H1 (cell line): ENCODE measurements at regions not wholly inside any gene's neighbourhood (a gene's known extent, or its start where the extent isn't known, plus 50 kb on each side); places are given as distances from the start of the nearest gene placed in this dataset.

Experiments used
- CTCF ChIA-PET: fragments of 300-600 bp; sonication (Branson Sonifier 250); formaldehyde crosslinking; loops from one replicate; lab custom pipeline; 2021; ENCODE audit not compliant: partially characterized antibody; lab: Charles Lee
- POLR2A ChIA-PET: fragments of 300-600 bp; sonication (Branson Sonifier 250); formaldehyde crosslinking; loops from one replicate; lab custom pipeline; 2021; ENCODE audit warnings: inconsistent platforms; ENCODE audit not compliant: partially characterized antibody; lab: Charles Lee
- DNase-seq, 2 experiments: peaks; one replicate each; pipeline versions ENCODE4 v3.0.0 to v3.0.0-alpha.2; 2010 to 2022; ENCODE audit warnings: low spot score in 2 of 2, low read depth in 1 of 2, mixed read lengths in 1 of 2
- FAIRE-seq: peaks from 2 replicates; lab custom pipeline; 2011; peaks lifted over from hg19 to GRCh38; lab: Jason Lieb, UNC
- H2AFZ ChIP-seq: 2 replicates; pipeline ENCODE4 v1.8.1; 2012; ENCODE audit warnings: low read length, inconsistent platforms
- H2AK5ac ChIP-seq: 2 replicates; pipeline ENCODE4 v1.6.1; 2013; ENCODE audit warnings: low read depth, low read length
- H2BK120ac ChIP-seq: replicated peaks from 2 replicates; pipeline ENCODE3; 2013; ENCODE audit warnings: low read depth, low read length, inconsistent platforms
- H2BK12ac ChIP-seq: 2 replicates; pipeline ENCODE4 v1.6.1; 2013; ENCODE audit warnings: low read depth, low read length
- H2BK15ac ChIP-seq: 2 replicates; pipeline ENCODE4 v1.6.1; 2013; ENCODE audit warnings: low read length
- H2BK20ac ChIP-seq: 2 replicates; pipeline ENCODE4 v1.6.1; 2013; ENCODE audit warnings: low read length
- H2BK5ac ChIP-seq: 2 replicates; pipeline ENCODE4 v1.6.1; 2013; ENCODE audit warnings: low read depth, low read length
- H3K14ac ChIP-seq: 2 replicates; pipeline ENCODE4 v1.6.1; 2013; ENCODE audit warnings: inconsistent platforms; ENCODE audit not compliant: insufficient read length
- H3K18ac ChIP-seq: 2 replicates; pipeline ENCODE4 v1.6.1; 2013; ENCODE audit warnings: low read length; ENCODE audit errors: extremely low read depth
- H3K23ac ChIP-seq: 2 replicates; pipeline ENCODE4 v1.6.1; 2013; ENCODE audit warnings: inconsistent platforms; ENCODE audit not compliant: insufficient read length
- H3K23me2 ChIP-seq: 2 replicates; pipeline ENCODE4 v1.6.1; 2013; ENCODE audit warnings: low read depth, low read length
- H3K27ac ChIP-seq: 2 replicates; pipeline ENCODE4 v1.6.1; 2011; ENCODE audit warnings: low read depth, low read length, inconsistent platforms
- H3K27me3 ChIP-seq, 4 experiments: replicated peaks in 1 of 4; 1 replicate in 1 of 4; 2 replicates in 3 of 4; pipeline versions ENCODE4 v1.6.1 to v1.8.1; 2011 to 2013; ENCODE audit warnings: low read length in 3 of 4, mild to moderate bottlenecking in 3 of 4, inconsistent platforms in 2 of 4, mixed read lengths in 2 of 4, moderate library complexity in 1 of 4; ENCODE audit not compliant: control insufficient read depth in 3 of 4, insufficient read depth in 3 of 4; ENCODE audit errors: extremely low read depth in 1 of 4
- H3K36me3 ChIP-seq, 4 experiments: 2 replicates each; pipeline versions ENCODE4 v1.6.1 to v1.8.1; 2011 to 2013; ENCODE audit warnings: mild to moderate bottlenecking in 4 of 4, low read length in 3 of 4, moderate library complexity in 2 of 4, control low read depth in 1 of 4, inconsistent platforms in 1 of 4; ENCODE audit not compliant: insufficient read depth in 4 of 4, control insufficient read depth in 2 of 4
- H3K4ac ChIP-seq: replicated peaks from 2 replicates; pipeline ENCODE3; 2013; ENCODE audit warnings: low read length, low read depth, mixed read lengths, inconsistent platforms; ENCODE audit not compliant: insufficient read length
- H3K4me1 ChIP-seq, 4 experiments: replicated peaks in 1 of 4; 1 replicate in 1 of 4; 2 replicates in 3 of 4; pipeline versions ENCODE4 v1.6.1 to v1.8.1; 2011 to 2013; ENCODE audit warnings: low read length in 3 of 4, inconsistent platforms in 2 of 4, mixed read lengths in 1 of 4; ENCODE audit not compliant: insufficient read depth in 4 of 4, control insufficient read depth in 3 of 4
- H3K4me2 ChIP-seq, 2 experiments: 2 replicates each; pipeline versions ENCODE4 v1.6.1 to v1.8.1; 2011 to 2013; ENCODE audit warnings: low read depth in 2 of 2, low read length in 2 of 2, control low read depth in 1 of 2, inconsistent platforms in 1 of 2, mild to moderate bottlenecking in 1 of 2; ENCODE audit not compliant: insufficient read depth in 1 of 2
- H3K4me3 ChIP-seq, 4 experiments: fragments of 200-600, 300-600 bp in 1 of 4; sonication (generic), shearing (Covaris generic), sonication (Bioruptor Twin) in 1 of 4; 2 replicates each; pipeline versions ENCODE4 v1.5.1 to v1.8.1; 2011 to 2016; ENCODE audit warnings: low read length in 4 of 4, low read depth in 3 of 4, control low read depth in 2 of 4, inconsistent platforms in 2 of 4, mild to moderate bottlenecking in 2 of 4, mixed read lengths in 1 of 4, moderate library complexity in 1 of 4; ENCODE audit not compliant: insufficient read depth in 2 of 4; ENCODE audit errors: extremely low read depth in 1 of 4
- H3K56ac ChIP-seq: replicated peaks from 2 replicates; pipeline ENCODE3; 2013; ENCODE audit warnings: low read depth, mild to moderate bottlenecking, mixed read lengths, low read length, inconsistent platforms; ENCODE audit not compliant: insufficient read length
- H3K79me1 ChIP-seq: 2 replicates; pipeline ENCODE4 v1.6.1; 2013; ENCODE audit warnings: low read depth, low read length, control low read depth
- H3K79me2 ChIP-seq, 2 experiments: 2 replicates each; pipeline versions ENCODE4 v1.6.1 to v1.8.1; 2012 to 2013; ENCODE audit warnings: low read length in 2 of 2, mild to moderate bottlenecking in 2 of 2, inconsistent platforms in 1 of 2; ENCODE audit not compliant: insufficient read depth in 2 of 2, control insufficient read depth in 1 of 2
- H3K9ac ChIP-seq, 4 experiments: replicated peaks in 1 of 4; 1 replicate in 1 of 4; 2 replicates in 3 of 4; pipeline versions ENCODE4 v1.6.1 to v1.8.1; 2011 to 2013; ENCODE audit warnings: low read depth in 3 of 4, low read length in 3 of 4, control low read depth in 2 of 4, mild to moderate bottlenecking in 2 of 4, moderate library complexity in 2 of 4, inconsistent platforms in 1 of 4; ENCODE audit errors: extremely low read depth in 1 of 4
- H3K9me3 ChIP-seq, 2 experiments: 2 replicates each; pipeline versions ENCODE4 v1.6.1 to v1.8.1; 2012 to 2013; ENCODE audit warnings: mild to moderate bottlenecking in 2 of 2, moderate library complexity in 2 of 2, control low read depth in 1 of 2, inconsistent platforms in 1 of 2, low read depth in 1 of 2, low read length in 1 of 2, mixed read lengths in 1 of 2; ENCODE audit not compliant: insufficient read depth in 2 of 2
- H4K20me1 ChIP-seq, 2 experiments: replicated peaks in 1 of 2; 2 replicates each; pipeline versions ENCODE3 to v1.8.1; 2011 to 2013; ENCODE audit warnings: inconsistent platforms in 2 of 2, low read length in 2 of 2, mild to moderate bottlenecking in 1 of 2; ENCODE audit not compliant: insufficient read depth in 2 of 2, control insufficient read depth in 1 of 2
- H4K5ac ChIP-seq: 2 replicates; pipeline ENCODE4 v1.6.1; 2013; ENCODE audit warnings: low read length, low read depth, mixed read lengths, inconsistent platforms; ENCODE audit not compliant: insufficient read length
- H4K8ac ChIP-seq: 2 replicates; pipeline ENCODE4 v1.8.0; 2013; ENCODE audit warnings: mild to moderate bottlenecking, moderate library complexity, low read length, inconsistent platforms; ENCODE audit not compliant: insufficient read depth; ENCODE audit errors: extremely low read depth
- H4K91ac ChIP-seq: replicated peaks from 2 replicates; pipeline ENCODE3; 2013; ENCODE audit warnings: low read length, mixed read lengths, inconsistent platforms; ENCODE audit not compliant: insufficient read length
- CHD2 ChIP-seq: IDR thresholded peaks from 2 replicates; pipeline ENCODE4 v1.6.1; 2012; ENCODE audit warnings: low read length, improper control_type of control experiment
- GABPA ChIP-seq: IDR thresholded peaks from 2 replicates; pipeline ENCODE4 v1.6.1; 2011; ENCODE audit warnings: mild to moderate bottlenecking, low read length, moderate library complexity, borderline replicate concordance; ENCODE audit not compliant: insufficient read depth
- SAP30 ChIP-seq: fragments of 300-600 bp; sonication (generic); IDR thresholded peaks from 2 replicates; pipeline ENCODE4 v1.7.1; 2012; ENCODE audit warnings: low read length, moderate library complexity, mild to moderate bottlenecking, inconsistent platforms; ENCODE audit not compliant: insufficient read depth, insufficient replicate concordance
- SP2 ChIP-seq: IDR thresholded peaks from 2 replicates; pipeline ENCODE4 v1.6.1; 2012; ENCODE audit warnings: mild to moderate bottlenecking, low read length, inconsistent platforms
- SP4 ChIP-seq: IDR thresholded peaks from 2 replicates; pipeline ENCODE4 v1.6.1; 2012; ENCODE audit warnings: low read length, inconsistent platforms
- TBP ChIP-seq: IDR thresholded peaks from 2 replicates; pipeline ENCODE4 v1.6.1; 2011; ENCODE audit warnings: low read depth, low read length, improper control_type of control experiment
- TEAD4 ChIP-seq: IDR thresholded peaks from 2 replicates; pipeline ENCODE4 v1.6.1; 2012; ENCODE audit warnings: low read depth, low read length, inconsistent platforms, mixed read lengths
- WGBS, 2 experiments: shearing (Covaris generic) in 1 of 2; methylation state at CpG; one replicate each; pipeline versions ENCODE4 v1.1.6 to v1.1.7; 2013 to 2015; ENCODE audit warnings: low lambda C conversion rate in 2 of 2, mixed read lengths in 2 of 2, inconsistent platforms in 1 of 2, low coverage in 1 of 2, missing lambda C conversion rate in 1 of 2; ENCODE audit not compliant: insufficient replicate concordance in 2 of 2, insufficient coverage in 1 of 2, insufficient read length in 1 of 2; ENCODE audit errors: extremely low coverage in 1 of 2, missing lambda C conversion rate in 1 of 2; 5-methylcytosine and 5-hydroxymethylcytosine counted together

DNA sequence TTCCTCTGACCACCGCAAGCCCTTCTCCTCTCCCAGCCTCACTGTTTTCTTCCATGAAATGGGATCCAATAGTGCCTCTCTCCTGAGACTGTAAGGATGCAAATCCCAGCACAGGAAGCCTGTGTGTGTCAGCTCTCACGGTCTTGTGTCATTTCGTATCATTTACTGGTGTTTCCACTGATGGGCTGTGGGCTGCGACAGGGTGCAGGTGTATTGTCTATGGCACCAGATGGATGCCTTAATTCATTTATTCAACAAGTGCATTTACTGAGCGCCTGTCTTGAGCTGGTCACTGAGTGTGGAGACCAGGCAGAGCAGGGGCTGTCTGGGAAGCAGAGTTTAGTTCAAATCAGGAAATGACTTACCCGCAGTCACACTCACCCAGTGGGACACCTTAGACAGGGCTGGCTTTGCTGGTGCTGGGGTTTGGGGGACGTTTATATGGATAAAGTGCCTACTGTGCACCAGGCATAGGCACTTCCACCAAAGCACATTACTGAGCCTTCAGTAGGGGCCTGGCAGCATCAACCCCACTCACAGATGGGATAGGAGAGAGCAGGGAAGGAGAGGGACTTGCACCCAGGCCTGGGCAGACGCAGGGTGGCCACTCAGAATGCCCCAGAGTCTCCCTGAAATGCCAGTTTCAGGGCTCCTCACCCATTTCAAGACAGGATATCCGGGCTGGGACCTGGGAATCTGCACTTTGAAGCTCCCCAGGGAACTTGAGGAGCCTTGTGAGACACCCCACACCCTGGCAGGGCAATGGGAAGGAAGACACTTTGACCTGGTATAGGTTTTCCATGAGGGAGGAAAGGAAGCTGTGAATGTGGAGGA, 398.9 kb downstream of the MATN1 start:
- ChIA-PET CTCF (interaction anchor here (0.6 to 3.7 kb wide), 10 partner anchors 7 to 252 kb away, joined by 3 to 20 read pairs (median 3); no protein-coding TSS in a partner anchor), POLR2A (no interaction called here)
- Histone ChIP-seq H2BK15ac (no peak overlapping the region), H2AFZ (no peak overlapping the region), H3K9me3 (no peaks in the 10 kb centered on the region), H3K27ac (no peak overlapping the region), H2BK5ac (no peak overlapping the region), H3K4me3 (no peak overlapping the region), H3K27me3 (no peaks in the 10 kb centered on the region), H3K56ac (no peak overlapping the region), H3K4me1 (no peaks in the 10 kb centered on the region; a peak in 1 of 7 replicates), H3K4me2 (no peak overlapping the region), H2BK20ac (no peak overlapping the region), H4K91ac (no peak overlapping the region), H3K36me3 (no peaks in the 10 kb centered on the region), H2AK5ac (no peak overlapping the region), H2BK120ac (no peak overlapping the region), H3K18ac (no peak overlapping the region), H2BK12ac (no peak overlapping the region), H4K5ac (no peak overlapping the region), H3K9ac (no peak overlapping the region), H3K14ac (no peak overlapping the region), H3K79me1 (no peaks in the 10 kb centered on the region), H3K23ac (no peak overlapping the region), H4K20me1 (no peaks in the 10 kb centered on the region), H4K8ac (no peak overlapping the region; the same call in 1 of the 2 replicates), H3K4ac (no peak overlapping the region), H3K79me2 (no peaks in the 10 kb centered on the region), H3K23me2 (no peaks in the 10 kb centered on the region)
- no peak for FAIRE-seq
- TF ChIP-seq SAP30 (no peak), SP4 (no peak), SP2 (no peak), CHD2 (no peak), GABPA (no peak), TEAD4 (no peak), TBP (no peak)
- DNase-seq, result peak in 1 of 2 experiments; percentile 27
- 88% methylated on average over 9 of the region's 9 CpGs; no CpG with 5 or more reads in 1 of the 2 experiments for WGBS, 2 experiments
